A549 (cell line): ENCODE measurements at regions not wholly inside any gene's neighbourhood (a gene's known extent, or its start where the extent isn't known, plus 50 kb on each side); places are given as distances from the start of the nearest gene placed in this dataset.

ENCODE experiments used
- ATAC-seq, 2 experiments: fragments of 200-7000 bp in 1 of 2; fragments of >200 bp in 1 of 2; cut with Nextera tagmentation in 1 of 2; cut with Tn5 transposase in 1 of 2; 3 replicates each; pipeline versions ENCODE4 v1.8.0 to v1.9.1; 2018 to 2020; ENCODE audit warnings: mild to moderate bottlenecking in 1 of 2, moderate library complexity in 1 of 2
- CTCF ChIA-PET: fragments of 300-600 bp; sonication (Branson Sonifier 250); formaldehyde crosslinking; extraction: SDS; loops from one replicate; lab custom pipeline; 2021; ENCODE audit warnings: antibody characterized with exemption, inconsistent platforms; lab: Yijun Ruan, JAX
- POLR2A ChIA-PET: fragments of 350-600 bp; formaldehyde crosslinking; extraction: SDS; loops from one replicate; lab custom pipeline; 2021; ENCODE audit warnings: antibody characterized with exemption, inconsistent platforms; lab: Yijun Ruan, JAX
- DNase-seq, 2 experiments: peaks; one replicate each; pipeline versions ENCODE4 v3.0.0 to v3.0.0-alpha.2; 2011 to 2016; ENCODE audit warnings: low read depth in 1 of 2, low spot score in 1 of 2
- FAIRE-seq: peaks from 2 replicates; lab custom pipeline; 2011; peaks lifted over from hg19 to GRCh38; lab: Jason Lieb, UNC
- H3K27ac ChIP-seq, 2 experiments: fragments of >200 bp; sonication (Bioruptor Twin); formaldehyde crosslinking; 3 replicates each; pipeline ENCODE4 v1.5.1; 2016 to 2017
- H3K4me1 ChIP-seq: fragments of >200 bp; sonication (Bioruptor Twin); formaldehyde crosslinking; 3 replicates; pipeline ENCODE4 v1.6.1; 2016
- H3K4me2 ChIP-seq: fragments of >200 bp; sonication (Bioruptor Twin); formaldehyde crosslinking; 3 replicates; pipeline ENCODE4 v1.6.1; 2016
- H3K4me3 ChIP-seq: fragments of >200 bp; sonication (Bioruptor Twin); formaldehyde crosslinking; 3 replicates; pipeline ENCODE4 v1.5.1; 2016
- H3K9me3 ChIP-seq: fragments of >200 bp; sonication (Bioruptor Twin); formaldehyde crosslinking; 3 replicates; pipeline ENCODE4 v1.6.1; 2016
- BHLHE40 ChIP-seq: IDR thresholded peaks from 2 replicates; pipeline ENCODE4 v1.6.1; 2012; ENCODE audit warnings: low read depth, low read length, inconsistent platforms
- CHD2 ChIP-seq: fragments of 150-350 bp; IDR thresholded peaks from 2 replicates; pipeline ENCODE4 v1.6.1; 2014; ENCODE audit warnings: low read length; ENCODE audit not compliant: partially characterized antibody
- FOSB ChIP-seq: fragments of 250-450 bp; sonication (Bioruptor Pico); IDR thresholded peaks from 2 replicates; pipeline ENCODE4 v1.5.0; 2020; ENCODE audit warnings: mild to moderate bottlenecking, moderate library complexity
- FOSL2 ChIP-seq, 2 experiments: fragments of 450-650 bp in 1 of 2; fragments of >200 bp in 1 of 2; sonication (Bioruptor Twin) in 1 of 2; formaldehyde crosslinking; IDR thresholded peaks; 2 replicates each; pipeline versions ENCODE4 v1.5.0 to v1.6.1; 2016 to 2020; ENCODE audit warnings: mild to moderate bottlenecking in 1 of 2, moderate library complexity in 1 of 2
- GATA3 ChIP-seq: IDR thresholded peaks from 2 replicates; pipeline ENCODE4 v1.6.1; 2012; ENCODE audit warnings: borderline replicate concordance
- HEYL ChIP-seq: fragments of 250-450 bp; sonication (Bioruptor Pico); IDR thresholded peaks from 2 replicates; pipeline ENCODE4 v1.8.0; 2021; ENCODE audit warnings: mild to moderate bottlenecking, moderate library complexity
- KDM5A ChIP-seq: fragments of 200-600 bp; sonication (generic); IDR thresholded peaks from 2 replicates; pipeline ENCODE4 v1.6.1; 2016; ENCODE audit warnings: antibody characterized with exemption, mild to moderate bottlenecking
- MAZ ChIP-seq: fragments of 150-350 bp; IDR thresholded peaks from 2 replicates; pipeline ENCODE4 v1.6.1; 2014; ENCODE audit warnings: antibody characterized with exemption, low read depth, low read length, borderline replicate concordance
- RAD21 ChIP-seq, 2 experiments: fragments of >200 bp in 1 of 2; sonication (Bioruptor Twin) in 1 of 2; formaldehyde crosslinking in 1 of 2; IDR thresholded peaks in 1 of 2; conservative IDR thresholded peaks in 1 of 2; 2 replicates in 1 of 2; 3 replicates in 1 of 2; pipeline ENCODE4 v1.6.1; 2012 to 2018; ENCODE audit warnings: inconsistent platforms in 1 of 2
- SMC3 ChIP-seq: fragments of >200 bp; sonication (Bioruptor Twin); formaldehyde crosslinking; IDR thresholded peaks from 3 replicates; pipeline ENCODE4 v1.6.1; 2018; ENCODE audit warnings: inconsistent platforms
- TP53 ChIP-seq: fragments of 250-450 bp; sonication (Bioruptor Pico); IDR thresholded peaks from 2 replicates; pipeline ENCODE4 v1.5.0; 2021; ENCODE audit warnings: mild to moderate bottlenecking, moderate library complexity
- WGBS: methylation state at CpG from one replicate; pipeline ENCODE4 v1.1.6; 2017; ENCODE audit errors: missing lambda C conversion rate; 5-methylcytosine and 5-hydroxymethylcytosine counted together
- TF ChIP-seq, protein P1 (sequence below): fragments of 200-600 bp; sonication (generic); IDR thresholded peaks from 2 replicates; pipeline ENCODE4 v1.6.1; 2016; ENCODE audit warnings: antibody characterized with exemption, mild to moderate bottlenecking, moderate library complexity
- TF ChIP-seq, protein P2 (sequence below): fragments of 450-650 bp; IDR thresholded peaks from 2 replicates; pipeline ENCODE4 v1.6.1; 2014; ENCODE audit warnings: antibody characterized with exemption
- TF ChIP-seq, protein P3 (sequence below): fragments of >200 bp; sonication (Bioruptor Twin); formaldehyde crosslinking; IDR thresholded peaks from 3 replicates; pipeline ENCODE4 v1.5.1; 2016
- TF ChIP-seq, protein P4 (sequence below): fragments of >200 bp; sonication (Bioruptor Twin); formaldehyde crosslinking; IDR thresholded peaks from 3 replicates; pipeline ENCODE4 v1.6.1; 2016
- TF ChIP-seq, protein P5 (sequence below): fragments of 250-450 bp; sonication (Bioruptor Pico); IDR thresholded peaks from 2 replicates; pipeline ENCODE4 v1.5.0; 2021; ENCODE audit warnings: mild to moderate bottlenecking, moderate library complexity, borderline replicate concordance
- TF ChIP-seq, protein P6 (sequence below): IDR thresholded peaks from 2 replicates; pipeline ENCODE4 v1.6.1; 2012
- TF ChIP-seq, protein P7 (sequence below): fragments of 150-350 bp; IDR thresholded peaks from 2 replicates; pipeline ENCODE4 v1.6.1; 2014; ENCODE audit warnings: low read depth, mild to moderate bottlenecking, low read length

DNA sequence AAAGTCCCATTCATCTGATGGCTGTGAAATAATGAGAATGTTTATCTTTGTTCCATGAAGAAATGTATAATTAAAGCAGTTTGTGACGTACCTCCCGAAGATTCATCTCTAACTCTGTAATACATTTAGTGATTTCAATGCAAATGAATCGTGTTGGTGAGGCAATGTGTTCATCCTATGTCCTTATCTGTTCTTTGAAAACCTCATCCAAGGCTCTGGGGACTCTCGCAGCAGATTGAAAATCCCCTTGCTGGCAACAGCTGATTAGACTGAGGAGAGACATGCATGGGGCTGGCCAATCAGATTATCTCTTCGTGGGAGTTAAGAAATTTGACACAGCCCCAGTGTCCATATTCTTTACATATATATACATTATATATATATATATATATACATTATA lies 1095.4 kb upstream of the EEF2KMT start:
- FAIRE-seq (no peak), ATAC-seq (no peak), DNase-seq (no peak)
- no peak overlapping the region for H3K4me3 ChIP-seq
- H3K27ac ChIP-seq = no peak overlapping the region
- H3K9me3 ChIP-seq = no peaks in the 10 kb centered on the region
- no peak overlapping the region for H3K4me2 ChIP-seq
- no peak for TF ChIP-seq MAZ
- TF ChIP-seq, protein P1, sequence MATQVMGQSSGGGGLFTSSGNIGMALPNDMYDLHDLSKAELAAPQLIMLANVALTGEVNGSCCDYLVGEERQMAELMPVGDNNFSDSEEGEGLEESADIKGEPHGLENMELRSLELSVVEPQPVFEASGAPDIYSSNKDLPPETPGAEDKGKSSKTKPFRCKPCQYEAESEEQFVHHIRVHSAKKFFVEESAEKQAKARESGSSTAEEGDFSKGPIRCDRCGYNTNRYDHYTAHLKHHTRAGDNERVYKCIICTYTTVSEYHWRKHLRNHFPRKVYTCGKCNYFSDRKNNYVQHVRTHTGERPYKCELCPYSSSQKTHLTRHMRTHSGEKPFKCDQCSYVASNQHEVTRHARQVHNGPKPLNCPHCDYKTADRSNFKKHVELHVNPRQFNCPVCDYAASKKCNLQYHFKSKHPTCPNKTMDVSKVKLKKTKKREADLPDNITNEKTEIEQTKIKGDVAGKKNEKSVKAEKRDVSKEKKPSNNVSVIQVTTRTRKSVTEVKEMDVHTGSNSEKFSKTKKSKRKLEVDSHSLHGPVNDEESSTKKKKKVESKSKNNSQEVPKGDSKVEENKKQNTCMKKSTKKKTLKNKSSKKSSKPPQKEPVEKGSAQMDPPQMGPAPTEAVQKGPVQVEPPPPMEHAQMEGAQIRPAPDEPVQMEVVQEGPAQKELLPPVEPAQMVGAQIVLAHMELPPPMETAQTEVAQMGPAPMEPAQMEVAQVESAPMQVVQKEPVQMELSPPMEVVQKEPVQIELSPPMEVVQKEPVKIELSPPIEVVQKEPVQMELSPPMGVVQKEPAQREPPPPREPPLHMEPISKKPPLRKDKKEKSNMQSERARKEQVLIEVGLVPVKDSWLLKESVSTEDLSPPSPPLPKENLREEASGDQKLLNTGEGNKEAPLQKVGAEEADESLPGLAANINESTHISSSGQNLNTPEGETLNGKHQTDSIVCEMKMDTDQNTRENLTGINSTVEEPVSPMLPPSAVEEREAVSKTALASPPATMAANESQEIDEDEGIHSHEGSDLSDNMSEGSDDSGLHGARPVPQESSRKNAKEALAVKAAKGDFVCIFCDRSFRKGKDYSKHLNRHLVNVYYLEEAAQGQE = no peak
- TF ChIP-seq, protein P2, sequence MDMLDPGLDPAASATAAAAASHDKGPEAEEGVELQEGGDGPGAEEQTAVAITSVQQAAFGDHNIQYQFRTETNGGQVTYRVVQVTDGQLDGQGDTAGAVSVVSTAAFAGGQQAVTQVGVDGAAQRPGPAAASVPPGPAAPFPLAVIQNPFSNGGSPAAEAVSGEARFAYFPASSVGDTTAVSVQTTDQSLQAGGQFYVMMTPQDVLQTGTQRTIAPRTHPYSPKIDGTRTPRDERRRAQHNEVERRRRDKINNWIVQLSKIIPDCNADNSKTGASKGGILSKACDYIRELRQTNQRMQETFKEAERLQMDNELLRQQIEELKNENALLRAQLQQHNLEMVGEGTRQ = no peak
- TF ChIP-seq, protein P3, sequence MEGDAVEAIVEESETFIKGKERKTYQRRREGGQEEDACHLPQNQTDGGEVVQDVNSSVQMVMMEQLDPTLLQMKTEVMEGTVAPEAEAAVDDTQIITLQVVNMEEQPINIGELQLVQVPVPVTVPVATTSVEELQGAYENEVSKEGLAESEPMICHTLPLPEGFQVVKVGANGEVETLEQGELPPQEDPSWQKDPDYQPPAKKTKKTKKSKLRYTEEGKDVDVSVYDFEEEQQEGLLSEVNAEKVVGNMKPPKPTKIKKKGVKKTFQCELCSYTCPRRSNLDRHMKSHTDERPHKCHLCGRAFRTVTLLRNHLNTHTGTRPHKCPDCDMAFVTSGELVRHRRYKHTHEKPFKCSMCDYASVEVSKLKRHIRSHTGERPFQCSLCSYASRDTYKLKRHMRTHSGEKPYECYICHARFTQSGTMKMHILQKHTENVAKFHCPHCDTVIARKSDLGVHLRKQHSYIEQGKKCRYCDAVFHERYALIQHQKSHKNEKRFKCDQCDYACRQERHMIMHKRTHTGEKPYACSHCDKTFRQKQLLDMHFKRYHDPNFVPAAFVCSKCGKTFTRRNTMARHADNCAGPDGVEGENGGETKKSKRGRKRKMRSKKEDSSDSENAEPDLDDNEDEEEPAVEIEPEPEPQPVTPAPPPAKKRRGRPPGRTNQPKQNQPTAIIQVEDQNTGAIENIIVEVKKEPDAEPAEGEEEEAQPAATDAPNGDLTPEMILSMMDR = no peak
- TF ChIP-seq CHD2 = no peak
- TF ChIP-seq HEYL (CRISPR knock-in tag) = no peak
- TF ChIP-seq GATA3 = no peak
- TF ChIP-seq, protein P4, sequence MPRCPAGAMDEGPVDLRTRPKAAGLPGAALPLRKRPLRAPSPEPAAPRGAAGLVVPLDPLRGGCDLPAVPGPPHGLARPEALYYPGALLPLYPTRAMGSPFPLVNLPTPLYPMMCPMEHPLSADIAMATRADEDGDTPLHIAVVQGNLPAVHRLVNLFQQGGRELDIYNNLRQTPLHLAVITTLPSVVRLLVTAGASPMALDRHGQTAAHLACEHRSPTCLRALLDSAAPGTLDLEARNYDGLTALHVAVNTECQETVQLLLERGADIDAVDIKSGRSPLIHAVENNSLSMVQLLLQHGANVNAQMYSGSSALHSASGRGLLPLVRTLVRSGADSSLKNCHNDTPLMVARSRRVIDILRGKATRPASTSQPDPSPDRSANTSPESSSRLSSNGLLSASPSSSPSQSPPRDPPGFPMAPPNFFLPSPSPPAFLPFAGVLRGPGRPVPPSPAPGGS = no peak
- TF ChIP-seq BHLHE40 = no peak
- TF ChIP-seq KDM5A = no peak
- TF ChIP-seq SMC3 = no peak
- TF ChIP-seq TP53 (CRISPR knock-in tag) = no peak
- TF ChIP-seq, protein P5, sequence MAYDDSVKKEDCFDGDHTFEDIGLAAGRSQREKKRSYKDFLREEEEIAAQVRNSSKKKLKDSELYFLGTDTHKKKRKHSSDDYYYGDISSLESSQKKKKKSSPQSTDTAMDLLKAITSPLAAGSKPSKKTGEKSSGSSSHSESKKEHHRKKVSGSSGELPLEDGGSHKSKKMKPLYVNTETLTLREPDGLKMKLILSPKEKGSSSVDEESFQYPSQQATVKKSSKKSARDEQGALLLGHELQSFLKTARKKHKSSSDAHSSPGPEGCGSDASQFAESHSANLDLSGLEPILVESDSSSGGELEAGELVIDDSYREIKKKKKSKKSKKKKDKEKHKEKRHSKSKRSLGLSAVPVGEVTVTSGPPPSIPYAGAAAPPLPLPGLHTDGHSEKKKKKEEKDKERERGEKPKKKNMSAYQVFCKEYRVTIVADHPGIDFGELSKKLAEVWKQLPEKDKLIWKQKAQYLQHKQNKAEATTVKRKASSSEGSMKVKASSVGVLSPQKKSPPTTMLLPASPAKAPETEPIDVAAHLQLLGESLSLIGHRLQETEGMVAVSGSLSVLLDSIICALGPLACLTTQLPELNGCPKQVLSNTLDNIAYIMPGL (CRISPR knock-in tag) = no peak
- ChIA-PET POLR2A (no interaction called here), CTCF (no interaction called here)
- WGBS = 1% methylated on average over 5 of the region's 5 CpGs
- H3K4me1 ChIP-seq = no peaks in the 10 kb centered on the region

DNA sequence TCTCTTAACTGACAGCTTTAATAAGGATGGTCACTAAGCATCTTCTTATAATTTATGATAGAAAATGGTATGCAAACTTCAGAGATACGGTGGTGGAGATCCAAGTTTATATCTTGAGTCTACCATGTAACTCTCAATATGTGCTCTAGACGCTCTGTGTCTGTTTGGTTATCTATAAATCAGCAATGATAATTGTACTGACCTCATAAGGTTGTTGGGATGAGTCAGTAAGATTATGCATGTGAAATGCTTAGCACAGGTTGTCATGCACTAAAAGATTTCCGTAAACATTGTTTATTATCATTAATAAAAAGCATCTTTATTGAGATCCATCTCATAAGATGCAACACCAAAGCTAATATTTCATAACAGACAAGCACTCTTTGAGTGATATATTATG lies 1094.9 kb upstream of the EEF2KMT start:
- POLR2A ChIA-PET = no interaction called here
- H3K4me3 ChIP-seq = no peak overlapping the region
- no peak overlapping the region for H3K4me2 ChIP-seq
- ATAC-seq (no peak), FAIRE-seq (no peak)
- WGBS = 1% methylated on average over 3 of the region's 3 CpGs
- H3K27ac ChIP-seq = no peak overlapping the region
- TF ChIP-seq FOSL2 (IDR thresholded peaks at IDR 0.05) (no peak), FOSL2 (CRISPR knock-in tag; IDR thresholded peaks at IDR 0.05) (no peak), RAD21 (conservative IDR thresholded peaks at IDR 0.05 in 1 of 2, IDR thresholded peaks at IDR 0.05 in 1 of 2) (no peak), FOSB (CRISPR knock-in tag) (no peak), KDM5A (no peak)
- TF ChIP-seq, protein P6, sequence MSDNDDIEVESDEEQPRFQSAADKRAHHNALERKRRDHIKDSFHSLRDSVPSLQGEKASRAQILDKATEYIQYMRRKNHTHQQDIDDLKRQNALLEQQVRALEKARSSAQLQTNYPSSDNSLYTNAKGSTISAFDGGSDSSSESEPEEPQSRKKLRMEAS = no peak
- TF ChIP-seq, protein P3 = no peak
- TF ChIP-seq, protein P7, sequence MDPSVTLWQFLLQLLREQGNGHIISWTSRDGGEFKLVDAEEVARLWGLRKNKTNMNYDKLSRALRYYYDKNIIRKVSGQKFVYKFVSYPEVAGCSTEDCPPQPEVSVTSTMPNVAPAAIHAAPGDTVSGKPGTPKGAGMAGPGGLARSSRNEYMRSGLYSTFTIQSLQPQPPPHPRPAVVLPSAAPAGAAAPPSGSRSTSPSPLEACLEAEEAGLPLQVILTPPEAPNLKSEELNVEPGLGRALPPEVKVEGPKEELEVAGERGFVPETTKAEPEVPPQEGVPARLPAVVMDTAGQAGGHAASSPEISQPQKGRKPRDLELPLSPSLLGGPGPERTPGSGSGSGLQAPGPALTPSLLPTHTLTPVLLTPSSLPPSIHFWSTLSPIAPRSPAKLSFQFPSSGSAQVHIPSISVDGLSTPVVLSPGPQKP = no peak
- TF ChIP-seq, all 56 proteins: peak for 0
- H3K9me3 ChIP-seq = no peaks in the 10 kb centered on the region
- H3K4me1 ChIP-seq = no peaks in the 10 kb centered on the region
- no peak for DNase-seq
- CTCF ChIA-PET = no interaction called here
